SU-DHL-6 (cell line): ENCODE measurements at regions not wholly inside any gene's neighbourhood (a gene's known extent, or its start where the extent isn't known, plus 50 kb on each side); places are given as distances from the start of the nearest gene placed in this dataset.

Source experiments
- H2AFZ ChIP-seq: fragments of 200-600 bp; sonication (generic); 2 replicates; pipeline ENCODE4 v1.6.1; 2014; ENCODE audit warnings: low read depth, mild to moderate bottlenecking, moderate library complexity, mixed read lengths, antibody characterized with exemption, low read length; ENCODE audit not compliant: severe bottlenecking
- H3F3A ChIP-seq: fragments of 200-600 bp; shearing (Covaris generic); 2 replicates; pipeline ENCODE4 v1.6.0; 2016; ENCODE audit warnings: antibody characterized with exemption, mild to moderate bottlenecking; ENCODE audit not compliant: insufficient read depth
- H3K27ac ChIP-seq: fragments of 200-600 bp; sonication (generic); 2 replicates; pipeline ENCODE4 v1.5.1; 2016; ENCODE audit warnings: low read depth, mild to moderate bottlenecking, low read length, moderate library complexity, mixed read lengths
- H3K27me3 ChIP-seq: fragments of 200-600 bp; sonication (generic), shearing (Covaris generic); 2 replicates; pipeline ENCODE4 v1.6.0; 2014; ENCODE audit warnings: mild to moderate bottlenecking, low read length
- H3K36me3 ChIP-seq: fragments of 200-600 bp; sonication (generic); 2 replicates; pipeline ENCODE4 v1.6.1; 2014; ENCODE audit warnings: mild to moderate bottlenecking, low read length, mixed read lengths
- H3K4me2 ChIP-seq: fragments of 300-600, 200-600 bp; shearing (Covaris generic), sonication (generic); 2 replicates; pipeline ENCODE4 v1.6.0; 2014; ENCODE audit warnings: low read length, low read depth, mild to moderate bottlenecking; ENCODE audit not compliant: poor library complexity, severe bottlenecking
- H3K4me3 ChIP-seq: fragments of 200-600 bp; sonication (generic); 2 replicates; pipeline ENCODE4 v1.5.1; 2014; ENCODE audit warnings: antibody characterized with exemption, low read length, mild to moderate bottlenecking, mixed read lengths; ENCODE audit not compliant: insufficient read depth, poor library complexity, severe bottlenecking
- H3K79me2 ChIP-seq: fragments of 200-600 bp; sonication (generic); 2 replicates; pipeline ENCODE4 v1.6.1; 2014; ENCODE audit warnings: mild to moderate bottlenecking, low read length, moderate library complexity; ENCODE audit not compliant: insufficient read depth
- H3K9ac ChIP-seq: fragments of 200-600 bp; sonication (generic); 2 replicates; pipeline ENCODE4 v1.7.0; 2014; ENCODE audit warnings: mild to moderate bottlenecking, low read length
- H3K9me2 ChIP-seq: fragments of 200-600 bp; sonication (generic); replicated peaks from 2 replicates; pipeline ENCODE4 v1.6.1; 2014; ENCODE audit warnings: low read length; ENCODE audit not compliant: insufficient read depth
- H3K9me3 ChIP-seq: fragments of 200-600 bp; sonication (generic); 2 replicates; pipeline ENCODE4 v1.6.1; 2014; ENCODE audit warnings: low read length, mixed read lengths; ENCODE audit not compliant: insufficient read depth
- H4K20me1 ChIP-seq: fragments of 200-600 bp; sonication (generic); 2 replicates; pipeline ENCODE4 v1.6.1; 2014; ENCODE audit warnings: low read depth, mild to moderate bottlenecking, antibody characterized with exemption, low read length, moderate library complexity, mixed read lengths
- EZH2phosphoT487 ChIP-seq: fragments of 200-600 bp; sonication (generic), shearing (Covaris generic); conservative IDR thresholded peaks from 2 replicates; pipeline ENCODE4 v1.6.1; 2018; ENCODE audit warnings: mild to moderate bottlenecking, antibody characterized with exemption, low read length, moderate library complexity, mixed read lengths
- TF ChIP-seq, protein P1 (sequence below): fragments of 200-600 bp; sonication (generic); IDR thresholded peaks from one replicate; pipeline ENCODE4 v1.5.1; 2017; ENCODE audit warnings: antibody characterized with exemption, mild to moderate bottlenecking, low read length, moderate library complexity; ENCODE audit not compliant: insufficient read depth, poor library complexity, severe bottlenecking

DNA sequence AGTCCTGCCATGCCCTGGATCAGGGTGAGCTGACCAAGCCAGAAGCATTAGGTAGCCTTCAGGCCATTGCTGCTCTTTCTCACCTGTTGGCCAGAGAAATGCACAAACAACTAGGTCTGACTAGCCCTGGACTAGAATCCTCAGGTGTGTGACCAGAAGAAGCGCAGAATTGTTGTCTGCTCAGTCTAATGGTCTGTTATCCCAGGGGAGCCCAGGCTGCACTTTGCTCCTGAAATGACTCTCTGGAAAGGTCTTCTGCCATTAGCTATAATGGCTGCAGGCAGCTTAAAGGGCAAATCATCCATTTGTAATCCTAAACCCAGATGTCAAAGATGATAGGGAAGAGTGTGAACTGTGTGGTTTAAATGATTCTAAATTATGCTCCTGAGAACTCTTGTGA is 246.1 kb downstream of the NFKBIZ start:
- no peak overlapping the region for H2AFZ ChIP-seq
- H3K9me2 ChIP-seq: no peaks in the 10 kb centered on the region
- no peak overlapping the region for H3K27ac ChIP-seq
- no peaks in the 10 kb centered on the region for H3F3A ChIP-seq
- H4K20me1 ChIP-seq: no peaks in the 10 kb centered on the region
- H3K9ac ChIP-seq: no peak overlapping the region
- H3K79me2 ChIP-seq: no peaks in the 10 kb centered on the region
- no peak overlapping the region for H3K4me3 ChIP-seq
- no peaks in the 10 kb centered on the region for H3K9me3 ChIP-seq
- H3K36me3 ChIP-seq: no peaks in the 10 kb centered on the region
- H3K4me2 ChIP-seq: no peak overlapping the region
- TF ChIP-seq, protein P1, sequence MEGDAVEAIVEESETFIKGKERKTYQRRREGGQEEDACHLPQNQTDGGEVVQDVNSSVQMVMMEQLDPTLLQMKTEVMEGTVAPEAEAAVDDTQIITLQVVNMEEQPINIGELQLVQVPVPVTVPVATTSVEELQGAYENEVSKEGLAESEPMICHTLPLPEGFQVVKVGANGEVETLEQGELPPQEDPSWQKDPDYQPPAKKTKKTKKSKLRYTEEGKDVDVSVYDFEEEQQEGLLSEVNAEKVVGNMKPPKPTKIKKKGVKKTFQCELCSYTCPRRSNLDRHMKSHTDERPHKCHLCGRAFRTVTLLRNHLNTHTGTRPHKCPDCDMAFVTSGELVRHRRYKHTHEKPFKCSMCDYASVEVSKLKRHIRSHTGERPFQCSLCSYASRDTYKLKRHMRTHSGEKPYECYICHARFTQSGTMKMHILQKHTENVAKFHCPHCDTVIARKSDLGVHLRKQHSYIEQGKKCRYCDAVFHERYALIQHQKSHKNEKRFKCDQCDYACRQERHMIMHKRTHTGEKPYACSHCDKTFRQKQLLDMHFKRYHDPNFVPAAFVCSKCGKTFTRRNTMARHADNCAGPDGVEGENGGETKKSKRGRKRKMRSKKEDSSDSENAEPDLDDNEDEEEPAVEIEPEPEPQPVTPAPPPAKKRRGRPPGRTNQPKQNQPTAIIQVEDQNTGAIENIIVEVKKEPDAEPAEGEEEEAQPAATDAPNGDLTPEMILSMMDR: no peak
- TF ChIP-seq EZH2phosphoT487: no peak
- H3K27me3 ChIP-seq: no peaks in the 10 kb centered on the region

DNA sequence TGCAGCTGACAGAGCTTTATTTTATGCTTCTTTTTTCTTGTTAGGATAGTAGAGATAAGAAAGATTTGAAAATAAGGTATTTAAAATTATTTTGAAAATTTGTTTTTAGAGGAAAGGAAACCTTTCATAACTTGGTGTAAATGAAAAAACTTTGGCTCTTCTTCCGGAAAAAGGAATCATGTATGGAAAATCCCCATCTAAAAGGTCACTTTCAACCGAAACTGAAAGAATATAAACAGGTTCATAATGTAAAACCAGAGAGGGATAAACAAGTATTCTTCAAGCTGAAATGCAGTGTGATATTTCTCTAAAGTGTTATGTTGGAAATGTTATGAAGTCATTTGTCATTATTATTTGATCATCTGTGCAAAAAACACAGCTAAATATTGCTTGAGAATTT is 246.8 kb downstream of the NFKBIZ start:
- Histone ChIP-seq H3K4me3 (no peak overlapping the region), H3K36me3 (no peaks in the 10 kb centered on the region), H3K9me2 (no peaks in the 10 kb centered on the region), H3K4me2 (no peak overlapping the region), H3K79me2 (no peaks in the 10 kb centered on the region), H3K27ac (no peak overlapping the region), H3K9ac (no peak overlapping the region), H3K27me3 (no peaks in the 10 kb centered on the region), H2AFZ (no peak overlapping the region), H4K20me1 (no peaks in the 10 kb centered on the region), H3F3A (no peaks in the 10 kb centered on the region), H3K9me3 (no peaks in the 10 kb centered on the region)
- TF ChIP-seq EZH2phosphoT487: no peak
- TF ChIP-seq, protein P1: no peak

DNA sequence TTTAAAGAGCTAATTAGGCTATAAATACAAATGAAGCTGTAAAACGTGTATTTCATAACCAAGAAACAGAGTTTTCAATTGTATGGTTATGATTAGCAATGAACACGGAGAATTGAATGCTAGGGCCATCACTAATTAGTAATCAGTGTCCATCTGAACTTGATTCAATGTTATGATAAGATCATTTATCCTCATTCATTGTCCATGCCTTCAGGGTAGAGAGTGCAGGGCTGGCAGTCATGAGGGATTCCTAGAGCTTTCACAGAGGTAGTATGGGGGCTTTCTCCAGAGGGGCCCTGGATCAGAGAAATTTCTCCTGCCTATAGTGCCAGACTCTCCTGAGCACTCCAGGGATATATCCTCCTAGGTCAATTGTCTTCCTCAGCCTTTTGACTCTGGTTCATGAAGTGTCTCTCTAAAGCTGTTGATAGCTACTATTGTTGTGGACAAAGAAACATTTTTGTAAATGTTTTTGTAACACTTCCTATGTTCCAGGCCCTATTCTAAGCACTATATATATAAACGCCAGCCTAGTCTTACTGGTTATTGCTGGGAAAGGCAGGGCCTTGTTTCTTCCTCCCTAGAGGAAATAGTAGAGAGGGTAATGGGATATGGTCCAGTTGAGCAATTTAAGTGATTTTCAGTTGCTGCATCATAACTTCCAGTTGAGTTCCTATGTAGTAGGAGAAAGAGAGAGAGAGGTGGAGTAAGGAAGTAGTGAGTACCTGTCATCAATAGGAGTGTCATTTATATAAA is 249.0 kb downstream of the NFKBIZ start:
- Histone ChIP-seq H3K27me3 (no peaks in the 10 kb centered on the region), H3K9me2 (no peaks in the 10 kb centered on the region), H3K9ac (no peak overlapping the region), H3K27ac (no peak overlapping the region), H2AFZ (no peak overlapping the region), H3F3A (no peaks in the 10 kb centered on the region), H3K79me2 (no peaks in the 10 kb centered on the region), H3K9me3 (no peaks in the 10 kb centered on the region), H4K20me1 (no peaks in the 10 kb centered on the region), H3K36me3 (no peaks in the 10 kb centered on the region), H3K4me3 (no peak overlapping the region), H3K4me2 (no peak overlapping the region)
- TF ChIP-seq, protein P1: no peak
- TF ChIP-seq EZH2phosphoT487: no peak
